ENCODE measurements at regions not wholly inside any gene's neighbourhood (a gene's known extent, or its start where the extent isn't known, plus 50 kb on each side); places are given as distances from the start of the nearest gene placed in this dataset.

DNA sequence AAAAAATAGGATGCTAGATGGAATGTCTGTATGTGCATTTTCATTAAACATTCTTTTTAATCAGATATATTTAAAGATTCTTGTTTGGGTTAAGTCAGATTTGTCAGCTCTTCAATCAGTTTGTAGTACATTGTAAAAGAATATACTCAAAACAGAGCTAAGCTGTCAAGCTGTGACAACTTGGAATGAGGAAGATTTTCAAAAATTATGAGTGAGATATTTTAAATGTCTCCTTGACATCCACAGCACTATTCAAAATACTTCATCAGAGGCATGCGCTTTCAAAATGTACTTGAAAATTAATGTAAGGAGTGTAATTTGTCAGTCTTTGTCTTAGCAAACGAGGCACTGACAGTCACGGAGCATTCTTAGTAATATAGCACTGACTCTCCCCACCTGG lies 182.0 kb downstream of the MAT2B start:
- no peaks in the 10 kb centered on the region for H3K27me3 ChIP-seq (ENCODE audit: control insufficient read depth in 5 of 5, insufficient read depth in 4 of 5, low read length in 5 of 5)
- no peaks in the 10 kb centered on the region for H3K9me3 ChIP-seq (ENCODE audit: control insufficient read depth in 5 of 5, low read length in 5 of 5)
- no peaks in the 10 kb centered on the region for H3K4me1 ChIP-seq (ENCODE audit: control insufficient read depth in 5 of 5, insufficient read depth in 5 of 5, low read length in 5 of 5)
- H3K4me3 ChIP-seq (ENCODE audit: low read depth in 1 of 5, low read length in 5 of 5) = no peak overlapping the region
- H3K36me3 ChIP-seq (ENCODE audit: control insufficient read depth in 5 of 5, insufficient read depth in 5 of 5, low read length in 5 of 5) = no peaks in the 10 kb centered on the region
- no peak overlapping the region for H3K27ac ChIP-seq (ENCODE audit: low read depth, low read length)
- no peak overlapping the region for H3K9ac ChIP-seq (ENCODE audit: low read length in 5 of 5)

DNA sequence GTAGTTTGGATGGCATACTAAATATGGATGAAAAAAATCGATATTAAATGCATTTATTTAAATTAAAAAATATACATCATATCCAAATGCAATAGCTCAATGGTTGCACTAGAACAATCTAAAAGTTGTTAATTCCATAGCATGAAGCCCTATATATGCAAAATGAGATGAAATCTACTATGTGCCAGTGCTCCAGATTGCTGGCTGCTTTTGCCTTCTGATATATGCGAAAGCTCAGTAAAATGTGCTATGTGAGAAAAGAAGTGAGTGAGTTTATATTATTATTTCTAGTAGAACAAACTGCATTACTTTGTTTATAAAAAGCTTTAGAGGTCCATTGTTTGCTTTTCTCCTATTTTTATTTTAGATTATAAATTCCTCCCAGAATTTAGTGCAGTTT lies 186.7 kb downstream of the MAT2B start:
- no peaks in the 10 kb centered on the region for H3K4me1 ChIP-seq (ENCODE audit: control insufficient read depth in 5 of 5, insufficient read depth in 5 of 5, low read length in 5 of 5)
- no peak overlapping the region for H3K9ac ChIP-seq (ENCODE audit: low read length in 5 of 5)
- H3K27me3 ChIP-seq (ENCODE audit: control insufficient read depth in 5 of 5, insufficient read depth in 4 of 5, low read length in 5 of 5) = no peaks in the 10 kb centered on the region
- no peak overlapping the region for H3K4me3 ChIP-seq (ENCODE audit: low read depth in 1 of 5, low read length in 5 of 5)
- H3K27ac ChIP-seq (ENCODE audit: low read depth, low read length) = no peak overlapping the region
- H3K36me3 ChIP-seq (ENCODE audit: control insufficient read depth in 5 of 5, insufficient read depth in 5 of 5, low read length in 5 of 5) = no peaks in the 10 kb centered on the region
- no peaks in the 10 kb centered on the region for H3K9me3 ChIP-seq (ENCODE audit: control insufficient read depth in 5 of 5, low read length in 5 of 5)

DNA sequence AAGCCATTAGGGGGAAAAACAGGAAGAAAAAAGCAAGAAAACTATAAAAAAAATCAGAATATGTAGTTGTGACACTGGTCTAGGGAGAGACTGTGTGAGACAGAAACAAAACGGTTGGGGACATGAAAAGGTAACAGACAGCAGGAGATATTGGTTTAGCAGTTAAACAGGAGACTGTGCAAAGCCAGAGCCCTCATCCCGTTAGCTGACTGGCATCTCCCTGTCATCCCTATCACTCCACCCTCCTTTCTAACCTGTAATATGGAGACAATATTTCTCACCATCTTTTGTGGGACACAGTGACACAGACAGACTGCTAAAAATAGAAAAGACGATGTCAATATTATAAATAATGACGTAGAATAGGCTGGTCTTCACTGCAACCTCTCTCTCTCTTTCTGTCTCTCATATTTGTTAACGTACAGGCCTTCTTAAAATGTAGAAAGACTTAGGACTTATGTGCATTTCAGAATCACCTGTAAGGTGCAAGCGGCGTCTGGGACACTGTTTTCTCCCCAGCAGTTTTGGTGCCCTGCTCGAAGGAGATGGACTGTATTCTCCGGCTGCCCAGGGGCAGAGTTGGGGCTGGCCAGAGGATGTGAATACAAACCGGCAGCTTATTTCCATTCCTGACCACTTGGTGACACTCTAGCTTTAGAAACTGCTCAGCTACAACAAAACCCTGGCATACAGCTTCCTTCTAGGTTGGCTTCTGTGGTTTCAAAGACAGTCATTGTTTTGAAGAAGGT lies 190.6 kb downstream of the MAT2B start:
- Histone ChIP-seq H3K36me3 (ENCODE audit: control insufficient read depth in 5 of 5, insufficient read depth in 5 of 5, low read length in 5 of 5) (no peaks in the 10 kb centered on the region), H3K9ac (ENCODE audit: low read length in 5 of 5) (no peak overlapping the region), H3K4me3 (ENCODE audit: low read depth in 1 of 5, low read length in 5 of 5) (no peak overlapping the region), H3K27ac (ENCODE audit: low read depth, low read length) (no peak overlapping the region), H3K27me3 (ENCODE audit: control insufficient read depth in 5 of 5, insufficient read depth in 4 of 5, low read length in 5 of 5) (no peaks in the 10 kb centered on the region), H3K4me1 (ENCODE audit: control insufficient read depth in 5 of 5, insufficient read depth in 5 of 5, low read length in 5 of 5) (no peaks in the 10 kb centered on the region), H3K9me3 (ENCODE audit: control insufficient read depth in 5 of 5, low read length in 5 of 5) (no peaks in the 10 kb centered on the region)

DNA sequence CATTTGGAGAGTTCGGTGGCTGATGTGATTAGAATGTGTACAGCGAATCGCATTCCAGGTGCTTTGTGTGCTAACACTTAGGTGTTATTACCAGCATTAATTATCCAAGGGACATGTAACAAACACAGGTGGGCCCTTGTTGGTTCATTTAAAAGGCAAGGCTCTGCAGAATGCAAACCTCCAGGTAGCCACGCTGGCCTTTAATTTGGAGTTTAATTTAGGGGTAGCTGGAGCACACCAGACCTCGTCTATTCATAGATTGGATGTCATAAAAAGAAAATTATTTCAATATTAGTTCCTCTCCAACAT lies 191.1 kb downstream of the MAT2B start:
- no peaks in the 10 kb centered on the region for H3K27me3 ChIP-seq (ENCODE audit: control insufficient read depth in 5 of 5, insufficient read depth in 4 of 5, low read length in 5 of 5)
- H3K9me3 ChIP-seq (ENCODE audit: control insufficient read depth in 5 of 5, low read length in 5 of 5) = no peaks in the 10 kb centered on the region
- H3K27ac ChIP-seq (ENCODE audit: low read depth, low read length) = no peak overlapping the region
- no peaks in the 10 kb centered on the region for H3K36me3 ChIP-seq (ENCODE audit: control insufficient read depth in 5 of 5, insufficient read depth in 5 of 5, low read length in 5 of 5)
- H3K9ac ChIP-seq (ENCODE audit: low read length in 5 of 5) = no peak overlapping the region
- H3K4me1 ChIP-seq (ENCODE audit: control insufficient read depth in 5 of 5, insufficient read depth in 5 of 5, low read length in 5 of 5) = no peaks in the 10 kb centered on the region
- no peak overlapping the region for H3K4me3 ChIP-seq (ENCODE audit: low read depth in 1 of 5, low read length in 5 of 5)

DNA sequence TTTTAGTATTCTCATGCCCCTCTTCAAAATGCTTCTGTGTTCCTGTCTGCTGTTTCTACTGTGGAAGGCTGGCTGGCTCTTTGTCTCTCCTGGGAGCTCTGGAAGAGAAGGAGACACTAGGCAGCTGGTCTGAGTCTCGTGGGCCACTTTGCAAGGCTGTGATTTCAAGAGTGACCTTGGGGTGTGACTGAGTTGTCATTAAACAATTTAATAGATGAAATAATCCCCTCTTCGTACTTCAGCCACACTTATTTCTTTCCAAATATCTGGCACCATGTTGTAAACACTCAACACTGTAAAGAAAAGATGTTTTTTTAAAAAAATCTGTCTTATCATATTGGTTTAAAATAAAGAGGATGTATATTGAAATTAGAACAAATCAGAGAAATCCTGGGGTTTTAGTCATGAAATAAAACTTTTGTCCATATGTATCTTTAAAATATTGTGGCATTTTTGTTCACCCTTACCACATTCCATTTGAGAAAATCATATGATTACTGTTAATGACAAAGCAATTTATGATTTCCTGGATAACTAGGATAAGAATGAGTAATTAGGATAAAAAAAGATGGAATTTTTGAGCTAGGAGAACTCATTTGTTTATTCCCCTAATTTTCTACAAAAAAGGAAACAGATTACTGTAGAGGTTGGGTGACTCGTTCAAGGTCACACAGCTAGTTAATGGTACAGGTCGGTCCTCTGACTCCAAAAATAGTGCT lies 200.8 kb downstream of the MAT2B start:
- no peaks in the 10 kb centered on the region for H3K4me1 ChIP-seq (ENCODE audit: control insufficient read depth in 5 of 5, insufficient read depth in 5 of 5, low read length in 5 of 5)
- no peak overlapping the region for H3K9ac ChIP-seq (ENCODE audit: low read length in 5 of 5)
- H3K36me3 ChIP-seq (ENCODE audit: control insufficient read depth in 5 of 5, insufficient read depth in 5 of 5, low read length in 5 of 5) = no peaks in the 10 kb centered on the region
- H3K27ac ChIP-seq (ENCODE audit: low read depth, low read length) = no peak overlapping the region
- H3K4me3 ChIP-seq (ENCODE audit: low read depth in 1 of 5, low read length in 5 of 5) = no peak overlapping the region
- no peaks in the 10 kb centered on the region for H3K9me3 ChIP-seq (ENCODE audit: control insufficient read depth in 5 of 5, low read length in 5 of 5)
- no peaks in the 10 kb centered on the region for H3K27me3 ChIP-seq (ENCODE audit: control insufficient read depth in 5 of 5, insufficient read depth in 4 of 5, low read length in 5 of 5)

DNA sequence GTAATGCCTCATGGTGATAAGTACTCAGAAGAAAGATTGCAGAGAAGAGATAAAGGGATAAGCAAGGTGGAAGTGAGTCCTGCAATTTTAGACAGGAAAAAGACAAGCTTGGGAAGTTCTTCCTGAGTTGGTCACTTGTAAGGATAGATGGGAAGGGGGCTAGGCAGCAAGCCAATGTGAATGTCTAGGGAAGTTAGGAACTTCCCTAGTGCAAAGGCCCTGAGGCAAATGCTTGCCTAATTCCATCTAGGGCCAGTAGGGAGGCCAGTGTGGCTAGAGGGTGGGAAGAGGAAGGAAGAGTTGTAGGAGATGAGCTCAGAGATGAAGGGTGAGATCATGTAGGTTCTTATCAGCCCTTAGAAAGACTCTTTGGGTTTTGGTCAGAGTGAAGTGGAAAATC lies 206.6 kb downstream of the MAT2B start:
- Histone ChIP-seq H3K4me1 (ENCODE audit: control insufficient read depth in 5 of 5, insufficient read depth in 5 of 5, low read length in 5 of 5) (no peaks in the 10 kb centered on the region), H3K27me3 (ENCODE audit: control insufficient read depth in 5 of 5, insufficient read depth in 4 of 5, low read length in 5 of 5) (no peaks in the 10 kb centered on the region), H3K9ac (ENCODE audit: low read length in 5 of 5) (no peak overlapping the region), H3K27ac (ENCODE audit: low read depth, low read length) (no peak overlapping the region), H3K4me3 (ENCODE audit: low read depth in 1 of 5, low read length in 5 of 5) (no peak overlapping the region), H3K9me3 (ENCODE audit: control insufficient read depth in 5 of 5, low read length in 5 of 5) (no peaks in the 10 kb centered on the region), H3K36me3 (ENCODE audit: control insufficient read depth in 5 of 5, insufficient read depth in 5 of 5, low read length in 5 of 5) (no peaks in the 10 kb centered on the region)

DNA sequence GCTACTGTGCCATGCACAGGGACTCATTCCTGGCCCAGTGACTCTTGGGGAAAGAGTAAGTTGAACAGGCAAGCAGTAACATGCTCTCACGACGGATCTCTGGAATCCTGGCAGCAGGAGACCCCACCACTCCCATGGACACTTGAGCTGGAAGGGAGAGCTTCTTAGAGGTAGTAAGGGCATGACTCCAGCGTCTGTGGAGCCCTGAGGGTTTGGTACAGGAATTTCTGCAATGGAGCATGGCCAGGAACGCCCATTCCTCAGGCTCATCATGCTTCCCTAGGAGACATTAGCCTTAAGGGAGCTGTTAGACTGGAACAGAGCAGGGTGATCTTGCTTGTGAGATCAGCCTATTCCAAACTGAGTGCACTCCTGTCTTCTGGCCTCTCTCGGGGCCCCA lies 212.9 kb downstream of the MAT2B start:
- Histone ChIP-seq H3K9ac (ENCODE audit: low read length in 5 of 5) (no peak overlapping the region), H3K4me3 (ENCODE audit: low read depth in 1 of 5, low read length in 5 of 5) (no peak overlapping the region), H3K27ac (ENCODE audit: low read depth, low read length) (no peak overlapping the region), H3K27me3 (ENCODE audit: control insufficient read depth in 5 of 5, insufficient read depth in 4 of 5, low read length in 5 of 5) (no peaks in the 10 kb centered on the region), H3K36me3 (ENCODE audit: control insufficient read depth in 5 of 5, insufficient read depth in 5 of 5, low read length in 5 of 5) (no peaks in the 10 kb centered on the region), H3K4me1 (ENCODE audit: control insufficient read depth in 5 of 5, insufficient read depth in 5 of 5, low read length in 5 of 5) (peaks cover 0 to 5% (median 0%) of the 10 kb centered on the region in 5 donors), H3K9me3 (ENCODE audit: control insufficient read depth in 5 of 5, low read length in 5 of 5) (no peaks in the 10 kb centered on the region)

DNA sequence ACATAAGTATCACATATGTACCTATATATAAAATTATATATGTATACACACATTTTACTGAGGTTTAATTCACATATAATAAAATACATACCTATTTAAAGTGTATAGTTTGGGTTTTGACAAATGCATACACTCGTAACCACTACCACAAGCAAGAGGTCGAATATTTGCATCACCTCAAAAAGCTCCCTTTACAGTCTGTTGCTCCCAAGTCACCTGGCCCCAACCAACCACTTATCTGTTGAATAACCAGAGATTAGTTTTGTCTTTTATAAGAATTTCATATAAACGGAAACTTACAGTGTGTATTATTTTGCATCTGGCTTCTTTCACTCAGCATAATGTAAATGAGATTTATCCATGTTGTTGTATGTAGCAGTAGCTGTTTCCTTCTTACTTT lies 218.9 kb downstream of the MAT2B start:
- H3K9ac ChIP-seq (ENCODE audit: low read length in 5 of 5) = no peak overlapping the region
- H3K27ac ChIP-seq (ENCODE audit: low read depth, low read length) = no peak overlapping the region

DNA sequence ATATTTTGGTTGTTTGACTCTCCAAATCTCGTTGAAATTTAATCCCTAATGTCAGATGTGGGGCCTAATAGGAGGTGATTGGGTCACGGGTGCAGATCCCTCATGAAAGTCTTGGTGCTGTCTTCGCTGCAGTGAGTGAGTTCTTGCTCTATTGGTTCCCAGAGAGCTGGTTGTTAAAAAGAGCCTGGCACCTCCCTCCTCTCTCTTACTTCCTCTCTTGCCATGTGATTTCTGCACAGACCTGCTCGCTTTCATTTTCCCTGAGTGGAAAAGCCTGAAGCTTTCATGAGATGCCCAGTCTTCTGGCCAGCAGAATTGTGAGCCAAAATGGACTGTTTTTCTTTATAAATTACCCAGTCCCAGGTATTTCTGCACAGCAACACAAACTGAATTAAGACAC lies 221.6 kb downstream of the MAT2B start:
- H3K4me1 ChIP-seq (ENCODE audit: control insufficient read depth in 5 of 5, insufficient read depth in 5 of 5, low read length in 5 of 5) = no peaks in the 10 kb centered on the region
- no peaks in the 10 kb centered on the region for H3K27me3 ChIP-seq (ENCODE audit: control insufficient read depth in 5 of 5, insufficient read depth in 4 of 5, low read length in 5 of 5)
- no peak overlapping the region for H3K27ac ChIP-seq (ENCODE audit: low read depth, low read length)
- H3K4me3 ChIP-seq (ENCODE audit: low read depth in 1 of 5, low read length in 5 of 5) = no peak overlapping the region
- no peak overlapping the region for H3K9ac ChIP-seq (ENCODE audit: low read length in 5 of 5)
- no peaks in the 10 kb centered on the region for H3K9me3 ChIP-seq (ENCODE audit: control insufficient read depth in 5 of 5, low read length in 5 of 5)
- no peaks in the 10 kb centered on the region for H3K36me3 ChIP-seq (ENCODE audit: control insufficient read depth in 5 of 5, insufficient read depth in 5 of 5, low read length in 5 of 5)

More for the DNA sequence above, 218.9 kb downstream of the MAT2B start:
- Histone ChIP-seq H3K36me3 (ENCODE audit: control insufficient read depth in 5 of 5, insufficient read depth in 5 of 5, low read length in 5 of 5) (no peaks in the 10 kb centered on the region), H3K4me3 (ENCODE audit: low read depth in 1 of 5, low read length in 5 of 5) (no peak overlapping the region), H3K9me3 (ENCODE audit: control insufficient read depth in 5 of 5, low read length in 5 of 5) (no peaks in the 10 kb centered on the region), H3K4me1 (ENCODE audit: control insufficient read depth in 5 of 5, insufficient read depth in 5 of 5, low read length in 5 of 5) (no peaks in the 10 kb centered on the region), H3K27me3 (ENCODE audit: control insufficient read depth in 5 of 5, insufficient read depth in 4 of 5, low read length in 5 of 5) (no peaks in the 10 kb centered on the region)

DNA sequence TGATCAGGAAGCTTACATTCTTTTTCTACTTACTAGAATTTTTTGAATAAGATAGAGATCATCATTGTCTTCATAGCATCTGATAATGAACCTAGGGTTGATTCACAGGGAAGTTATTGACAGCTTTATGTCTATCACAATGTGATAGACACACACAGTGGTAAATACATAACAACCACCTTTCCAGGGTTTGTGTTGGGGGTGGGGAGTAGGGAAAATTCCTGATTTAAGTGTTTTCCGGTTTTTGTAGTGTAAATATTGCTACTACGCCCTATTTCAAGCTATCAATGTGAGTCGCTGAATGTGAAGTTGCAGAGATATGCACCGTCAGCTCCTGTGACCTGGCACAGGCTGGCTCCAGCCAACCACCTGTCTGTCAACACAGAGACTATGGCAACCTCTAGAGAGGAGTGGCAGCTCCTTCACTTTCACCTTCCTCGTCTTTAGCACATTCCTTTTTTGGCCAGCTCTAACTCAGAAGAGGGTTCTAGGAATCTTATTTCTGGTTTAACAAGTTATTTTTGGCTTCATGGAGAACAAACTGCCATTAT lies 224.9 kb downstream of the MAT2B start:
- H3K4me1 ChIP-seq (ENCODE audit: control insufficient read depth in 5 of 5, insufficient read depth in 5 of 5, low read length in 5 of 5) = no peaks in the 10 kb centered on the region
- H3K9ac ChIP-seq (ENCODE audit: low read length in 5 of 5) = no peak overlapping the region
- no peaks in the 10 kb centered on the region for H3K27me3 ChIP-seq (ENCODE audit: control insufficient read depth in 5 of 5, insufficient read depth in 4 of 5, low read length in 5 of 5)
- peaks cover 0 to 3% (median 0%) of the 10 kb centered on the region in 5 donors for H3K9me3 ChIP-seq (ENCODE audit: control insufficient read depth in 5 of 5, low read length in 5 of 5)
- H3K36me3 ChIP-seq (ENCODE audit: control insufficient read depth in 5 of 5, insufficient read depth in 5 of 5, low read length in 5 of 5) = no peaks in the 10 kb centered on the region
- no peak overlapping the region for H3K4me3 ChIP-seq (ENCODE audit: low read depth in 1 of 5, low read length in 5 of 5)
- no peak overlapping the region for H3K27ac ChIP-seq (ENCODE audit: low read depth, low read length)

All from subcutaneous abdominal adipose tissue (tissue), 5 donors.